ENCODE measurements at regions not wholly inside any gene's neighbourhood (a gene's known extent, or its start where the extent isn't known, plus 50 kb on each side); places are given as distances from the start of the nearest gene placed in this dataset.

DNA sequence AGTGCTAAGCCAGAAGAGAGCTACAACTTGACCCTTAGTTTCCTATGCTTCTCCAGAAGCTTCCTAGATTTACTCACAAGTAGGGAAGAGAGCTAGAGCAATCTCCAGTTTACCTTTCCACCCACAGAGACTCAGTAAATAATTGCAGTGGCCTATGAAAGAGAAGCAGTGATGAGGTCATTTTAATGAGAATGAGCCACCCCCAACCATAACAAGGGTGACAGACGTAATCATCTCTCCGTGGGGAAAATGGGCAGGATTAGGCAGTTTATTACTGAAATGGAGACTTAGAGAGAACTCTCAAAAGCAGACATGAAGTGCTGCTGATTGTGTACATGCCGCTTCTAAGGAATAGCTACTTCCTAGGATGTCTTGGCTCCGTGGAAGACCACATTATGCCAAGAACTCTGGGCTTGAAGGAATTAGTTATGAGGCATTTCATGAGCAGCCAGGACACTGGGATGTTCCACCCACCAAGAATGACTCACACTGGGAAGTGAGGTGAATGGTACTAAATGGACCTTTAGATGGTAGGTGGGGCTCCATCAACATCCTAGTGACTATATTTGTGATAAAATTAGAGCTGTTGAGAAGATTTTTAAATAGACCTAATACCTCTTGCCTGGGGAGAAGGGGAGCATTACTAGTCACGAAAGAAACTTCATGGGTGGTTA lies 160.9 kb downstream of the EDEM1 start:
- no peaks in the 10 kb centered on the region for H3K36me3 ChIP-seq (ENCODE audit: control insufficient read depth, insufficient read depth, low read length)
- Mint-ChIP-seq H3K27me3 (ENCODE audit: insufficient read depth) (peaks cover 23% of the 10 kb centered on the region), H3K9me3 (peaks cover 5% of the 10 kb centered on the region), H3K27ac (no peak overlapping the region), H3K4me3 (no peak overlapping the region), H3K36me3 (ENCODE audit: low read depth) (no peaks in the 10 kb centered on the region), H3K4me1 (no peaks in the 10 kb centered on the region)
- peaks cover 25% of the 10 kb centered on the region for H3K27me3 ChIP-seq (ENCODE audit: control insufficient read depth, insufficient read depth, low read length, poor library complexity, severe bottlenecking)
- no peak overlapping the region for H3K4me3 ChIP-seq (ENCODE audit: low read length)
- no peak overlapping the region for H3K27ac ChIP-seq (ENCODE audit: low read depth, low read length)
- 84 to 90% methylated on average over 2 to 5 of the region's 5 CpGs for WGBS, 2 experiments (ENCODE audit: insufficient coverage in 1 of 2, insufficient read length in 1 of 2)
- H3K4me1 ChIP-seq (ENCODE audit: control insufficient read depth, insufficient read depth, low read length) = no peaks in the 10 kb centered on the region
- DNase-seq = no peak
- H3K9me3 ChIP-seq (ENCODE audit: control insufficient read depth, low read length) = peaks cover 10% of the 10 kb centered on the region
- H3K9ac ChIP-seq (ENCODE audit: extremely low read depth, low read length, poor library complexity, severe bottlenecking) = no peak overlapping the region
- TF ChIP-seq, protein P1, sequence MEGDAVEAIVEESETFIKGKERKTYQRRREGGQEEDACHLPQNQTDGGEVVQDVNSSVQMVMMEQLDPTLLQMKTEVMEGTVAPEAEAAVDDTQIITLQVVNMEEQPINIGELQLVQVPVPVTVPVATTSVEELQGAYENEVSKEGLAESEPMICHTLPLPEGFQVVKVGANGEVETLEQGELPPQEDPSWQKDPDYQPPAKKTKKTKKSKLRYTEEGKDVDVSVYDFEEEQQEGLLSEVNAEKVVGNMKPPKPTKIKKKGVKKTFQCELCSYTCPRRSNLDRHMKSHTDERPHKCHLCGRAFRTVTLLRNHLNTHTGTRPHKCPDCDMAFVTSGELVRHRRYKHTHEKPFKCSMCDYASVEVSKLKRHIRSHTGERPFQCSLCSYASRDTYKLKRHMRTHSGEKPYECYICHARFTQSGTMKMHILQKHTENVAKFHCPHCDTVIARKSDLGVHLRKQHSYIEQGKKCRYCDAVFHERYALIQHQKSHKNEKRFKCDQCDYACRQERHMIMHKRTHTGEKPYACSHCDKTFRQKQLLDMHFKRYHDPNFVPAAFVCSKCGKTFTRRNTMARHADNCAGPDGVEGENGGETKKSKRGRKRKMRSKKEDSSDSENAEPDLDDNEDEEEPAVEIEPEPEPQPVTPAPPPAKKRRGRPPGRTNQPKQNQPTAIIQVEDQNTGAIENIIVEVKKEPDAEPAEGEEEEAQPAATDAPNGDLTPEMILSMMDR (conservative IDR thresholded peaks at IDR 0.05) = no peak

DNA sequence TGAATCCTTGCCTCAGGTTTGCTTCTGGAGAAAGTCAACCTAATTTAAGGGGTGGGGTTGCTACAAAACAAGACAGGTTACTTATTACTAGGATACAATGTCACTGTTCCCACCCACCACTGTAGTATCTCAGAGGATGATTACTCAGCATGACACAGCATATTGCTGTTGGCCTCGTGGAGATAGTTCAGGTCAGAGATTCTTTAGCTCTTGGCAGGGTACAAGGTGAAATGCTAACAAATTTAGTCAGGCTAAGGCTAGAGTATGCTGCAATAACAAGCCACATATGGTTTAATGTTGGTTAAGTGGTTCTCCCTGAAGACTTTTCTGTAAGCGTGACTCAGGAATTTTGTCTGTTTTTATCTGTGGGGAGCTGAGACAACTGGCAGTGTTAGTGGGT lies 161.8 kb downstream of the EDEM1 start:
- peaks cover 24% of the 10 kb centered on the region for H3K27me3 ChIP-seq (ENCODE audit: control insufficient read depth, insufficient read depth, low read length, poor library complexity, severe bottlenecking)
- peaks cover 10% of the 10 kb centered on the region for H3K9me3 ChIP-seq (ENCODE audit: control insufficient read depth, low read length)
- TF ChIP-seq, protein P1 (conservative IDR thresholded peaks at IDR 0.05) = no peak
- H3K9me3 Mint-ChIP-seq = peaks cover 5% of the 10 kb centered on the region
- H3K36me3 ChIP-seq (ENCODE audit: control insufficient read depth, insufficient read depth, low read length) = no peaks in the 10 kb centered on the region
- no peak overlapping the region for H3K4me3 ChIP-seq (ENCODE audit: low read length)
- H3K27ac Mint-ChIP-seq = no peak overlapping the region
- no peak overlapping the region for H3K27ac ChIP-seq (ENCODE audit: low read depth, low read length)
- no peak overlapping the region for H3K9ac ChIP-seq (ENCODE audit: extremely low read depth, low read length, poor library complexity, severe bottlenecking)
- peaks cover 17% of the 10 kb centered on the region for H3K27me3 Mint-ChIP-seq (ENCODE audit: insufficient read depth)
- 43 to 91% methylated on average over 2 of the region's 2 CpGs for WGBS, 2 experiments (ENCODE audit: insufficient coverage in 1 of 2, insufficient read length in 1 of 2)
- H3K36me3 Mint-ChIP-seq (ENCODE audit: low read depth) = no peaks in the 10 kb centered on the region
- H3K4me1 Mint-ChIP-seq = no peaks in the 10 kb centered on the region
- no peak for DNase-seq
- H3K4me3 Mint-ChIP-seq = no peak overlapping the region
- no peaks in the 10 kb centered on the region for H3K4me1 ChIP-seq (ENCODE audit: control insufficient read depth, insufficient read depth, low read length)

DNA sequence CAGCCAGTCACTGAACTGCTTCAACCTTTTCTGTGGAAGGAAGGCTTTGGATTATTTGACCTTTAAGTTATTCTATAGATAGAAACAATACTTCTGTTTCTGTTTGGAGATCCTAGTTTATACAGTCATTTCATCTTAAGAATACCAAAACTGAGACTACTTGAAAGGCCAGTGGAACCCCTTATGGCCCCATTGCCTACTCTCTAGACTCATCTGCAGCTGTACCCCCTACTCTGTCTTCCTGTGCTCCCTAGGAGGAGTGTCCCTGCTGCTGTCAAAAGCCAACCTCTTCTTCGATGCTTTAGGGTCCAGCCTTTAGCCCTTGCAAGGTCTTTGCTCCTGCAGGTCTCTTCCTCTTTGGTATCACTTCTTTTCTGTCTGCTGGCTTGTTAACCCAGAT lies 169.6 kb downstream of the EDEM1 start:
- Histone ChIP-seq H3K27ac (ENCODE audit: low read depth, low read length) (no peak overlapping the region), H3K9ac (ENCODE audit: extremely low read depth, low read length, poor library complexity, severe bottlenecking) (no peak overlapping the region), H3K4me3 (ENCODE audit: low read length) (no peak overlapping the region), H3K27me3 (ENCODE audit: control insufficient read depth, insufficient read depth, low read length, poor library complexity, severe bottlenecking) (peaks cover 55% of the 10 kb centered on the region), H3K36me3 (ENCODE audit: control insufficient read depth, insufficient read depth, low read length) (no peaks in the 10 kb centered on the region), H3K9me3 (ENCODE audit: control insufficient read depth, low read length) (no peaks in the 10 kb centered on the region), H3K4me1 (ENCODE audit: control insufficient read depth, insufficient read depth, low read length) (no peaks in the 10 kb centered on the region)
- no peaks in the 10 kb centered on the region for H3K36me3 Mint-ChIP-seq (ENCODE audit: low read depth)
- H3K27me3 Mint-ChIP-seq (ENCODE audit: insufficient read depth) = peaks cover 64% of the 10 kb centered on the region
- H3K27ac Mint-ChIP-seq = no peak overlapping the region
- H3K4me1 Mint-ChIP-seq = no peaks in the 10 kb centered on the region
- 92 to 96% methylated on average over 1 of the region's 1 CpG for WGBS, 2 experiments (ENCODE audit: insufficient coverage in 1 of 2, insufficient read length in 1 of 2)
- TF ChIP-seq, protein P1 (conservative IDR thresholded peaks at IDR 0.05) = no peak
- DNase-seq = no peak
- peaks cover 10% of the 10 kb centered on the region for H3K9me3 Mint-ChIP-seq
- H3K4me3 Mint-ChIP-seq = no peak overlapping the region

Data from endodermal cell (in vitro differentiated cells).